ENCODE measurements at regions not wholly inside any gene's neighbourhood (a gene's known extent, or its start where the extent isn't known, plus 50 kb on each side); places are given as distances from the start of the nearest gene placed in this dataset.
"Not testable (repeated sequence)": the region's sequence is repeated elsewhere in the genome, so short reads cannot be mapped to it uniquely, and the experiment has no call there.

GRCh38 chr12:75698052-75698451, 186.6 kb upstream of the KRR1 start:
- DNase-seq = no peak

GRCh38 chr12:75695926-75696325, 184.5 kb upstream of the KRR1 start:
- no peak for DNase-seq

GRCh38 chr12:75694534-75695268, 183.3 kb upstream of the KRR1 start:
- DNase-seq = no peak

- no peak for DNase-seq
Observed at GRCh38 chr12:75692876-75693275, 181.5 kb upstream of the KRR1 start.

- DNase-seq = no peak
Observed at GRCh38 chr12:75690296-75690955, 179.0 kb upstream of the KRR1 start.

- not testable (repeated sequence) for DNase-seq
Observed at GRCh38 chr12:75686233-75686632, 174.8 kb upstream of the KRR1 start.

GRCh38 chr12:75685617-75686225, 174.3 kb upstream of the KRR1 start:
- DNase-seq = no peak

GRCh38 chr12:75684678-75685616, 173.5 kb upstream of the KRR1 start:
- DNase-seq = no peak

GRCh38 chr12:75683995-75684586, 172.7 kb upstream of the KRR1 start:
- not testable (repeated sequence) for DNase-seq

GRCh38 chr12:75683220-75683619, 171.8 kb upstream of the KRR1 start:
- DNase-seq = no peak

GRCh38 chr12:75677522-75677921, 166.1 kb upstream of the KRR1 start:
- no peak for DNase-seq

GRCh38 chr12:75674393-75674792, 163.0 kb upstream of the KRR1 start:
- no peak for DNase-seq

- DNase-seq = no peak
Observed at GRCh38 chr12:75672200-75672599, 160.8 kb upstream of the KRR1 start.

GRCh38 chr12:75670216-75670615, 158.8 kb upstream of the KRR1 start:
- DNase-seq = no peak

GRCh38 chr12:75666939-75667334, 155.5 kb upstream of the KRR1 start:
- no peak for DNase-seq

- DNase-seq = no peak
Observed at GRCh38 chr12:75666126-75666938, 154.9 kb upstream of the KRR1 start.

GRCh38 chr12:75665216-75665615, 153.8 kb upstream of the KRR1 start:
- DNase-seq = no peak

GRCh38 chr12:75662511-75663159, 151.2 kb upstream of the KRR1 start:
- no peak for DNase-seq

GRCh38 chr12:75661908-75662307, 150.5 kb upstream of the KRR1 start:
- no peak for DNase-seq

- no peak for DNase-seq
Observed at GRCh38 chr12:75660805-75661404, 149.5 kb upstream of the KRR1 start.

GRCh38 chr12:75660107-75660530, 148.7 kb upstream of the KRR1 start:
- DNase-seq = no peak
